Adrenal gland (tissue), 5 donors: ENCODE measurements at regions not wholly inside any gene's neighbourhood (a gene's known extent, or its start where the extent isn't known, plus 50 kb on each side); places are given as distances from the start of the nearest gene placed in this dataset.

Source experiments
- POLR2A ChIP-seq, 2 donors: fragments of 450-650 bp; IDR thresholded peaks; one replicate each; pipeline ENCODE4 v1.6.1; 2017; ENCODE audit warnings: antibody characterized with exemption in 2 of 2, mild to moderate bottlenecking in 2 of 2, moderate library complexity in 1 of 2
- TF ChIP-seq, protein P1 (sequence below), 6 experiments: fragments of 450-650 bp in 4 of 6; fragments of 200-600 bp in 2 of 6; sonication (generic) in 1 of 6; IDR thresholded peaks; 1 replicate in 5 of 6; 2 replicates in 1 of 6; pipeline versions ENCODE4 v1.5.1 to v1.8.0; 2016 to 2021; ENCODE audit warnings: antibody characterized with exemption in 6 of 6, mild to moderate bottlenecking in 2 of 6, moderate library complexity in 1 of 6
- donor health status: DM: no; HTN: no; CAD: no.

DNA sequence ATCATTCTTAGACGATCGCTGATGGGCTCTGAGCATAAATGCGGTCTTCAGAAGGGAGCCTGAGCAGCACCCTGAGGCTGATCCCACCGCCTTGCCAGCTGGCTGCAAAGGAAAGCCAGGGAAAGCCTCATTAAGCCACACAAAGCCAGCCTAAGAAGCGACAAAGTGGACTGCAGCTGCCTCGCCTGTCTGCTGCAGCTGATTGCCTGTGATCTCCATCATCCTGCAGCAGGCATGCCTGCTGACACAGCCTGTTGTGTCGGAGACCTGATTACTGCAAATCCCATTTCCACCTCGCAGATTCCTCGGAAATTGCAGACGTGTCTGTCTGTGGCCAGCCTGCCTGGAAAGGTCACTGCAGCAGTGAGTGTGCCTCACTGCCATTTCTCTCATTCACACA lies 1087.0 kb upstream of the AUTS2 start:
- TF ChIP-seq, protein P1, sequence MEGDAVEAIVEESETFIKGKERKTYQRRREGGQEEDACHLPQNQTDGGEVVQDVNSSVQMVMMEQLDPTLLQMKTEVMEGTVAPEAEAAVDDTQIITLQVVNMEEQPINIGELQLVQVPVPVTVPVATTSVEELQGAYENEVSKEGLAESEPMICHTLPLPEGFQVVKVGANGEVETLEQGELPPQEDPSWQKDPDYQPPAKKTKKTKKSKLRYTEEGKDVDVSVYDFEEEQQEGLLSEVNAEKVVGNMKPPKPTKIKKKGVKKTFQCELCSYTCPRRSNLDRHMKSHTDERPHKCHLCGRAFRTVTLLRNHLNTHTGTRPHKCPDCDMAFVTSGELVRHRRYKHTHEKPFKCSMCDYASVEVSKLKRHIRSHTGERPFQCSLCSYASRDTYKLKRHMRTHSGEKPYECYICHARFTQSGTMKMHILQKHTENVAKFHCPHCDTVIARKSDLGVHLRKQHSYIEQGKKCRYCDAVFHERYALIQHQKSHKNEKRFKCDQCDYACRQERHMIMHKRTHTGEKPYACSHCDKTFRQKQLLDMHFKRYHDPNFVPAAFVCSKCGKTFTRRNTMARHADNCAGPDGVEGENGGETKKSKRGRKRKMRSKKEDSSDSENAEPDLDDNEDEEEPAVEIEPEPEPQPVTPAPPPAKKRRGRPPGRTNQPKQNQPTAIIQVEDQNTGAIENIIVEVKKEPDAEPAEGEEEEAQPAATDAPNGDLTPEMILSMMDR (IDR thresholded peaks at IDR 0.05) = no peak
- TF ChIP-seq POLR2A (IDR thresholded peaks at IDR 0.05) = no peak
